ENCODE measurements at regions not wholly inside any gene's neighbourhood (a gene's known extent, or its start where the extent isn't known, plus 50 kb on each side); places are given as distances from the start of the nearest gene placed in this dataset.

- no peak overlapping the region for H4K8ac ChIP-seq (ENCODE audit: low read depth, low read length)
- H3K9me3 ChIP-seq (ENCODE audit: insufficient read depth, low read depth, low read length) = peaks cover 2% of the 10 kb centered on the region
- no peak overlapping the region for H3K4ac ChIP-seq (ENCODE audit: low read depth, low read length)
- H3K27me3 ChIP-seq (ENCODE audit: insufficient read depth, low read length) = no peaks in the 10 kb centered on the region
- H3K79me1 ChIP-seq (ENCODE audit: low read length) = no peaks in the 10 kb centered on the region
- H4K12ac ChIP-seq (ENCODE audit: low read depth, low read length) = no peak overlapping the region
- no peaks in the 10 kb centered on the region for H3K79me2 ChIP-seq (ENCODE audit: control insufficient read depth, insufficient read depth, low read length, poor library complexity)
- H3K14ac ChIP-seq (ENCODE audit: low read length) = no peak overlapping the region
- H3K9ac ChIP-seq (ENCODE audit: low read length) = no peak overlapping the region
- no CpG with 5 or more reads among the region's 10 CpGs for WGBS (ENCODE audit: extremely low coverage, insufficient coverage, insufficient read length)
- no peak overlapping the region for H3K27ac ChIP-seq (ENCODE audit: low read depth, low read length)
- no peak overlapping the region for H3K18ac ChIP-seq (ENCODE audit: low read length)
- H3K4me2 ChIP-seq (ENCODE audit: low read length) = peak overlapping the region; percentile 13
- no peak overlapping the region for H2BK12ac ChIP-seq (ENCODE audit: low read length)
- H3K36me3 ChIP-seq (ENCODE audit: control insufficient read depth in 1 of 2, insufficient read depth in 2 of 2, low read length in 2 of 2) = no peaks in the 10 kb centered on the region
- H2BK5ac ChIP-seq (ENCODE audit: low read depth, low read length, poor library complexity) = no peak overlapping the region
- DNase-seq = peak; percentile 25 to 78
- H4K91ac ChIP-seq (ENCODE audit: low read depth, low read length) = no peak overlapping the region
- H3K4me3 ChIP-seq (ENCODE audit: low read depth, low read length) = no peak overlapping the region
- no peak overlapping the region for H3K23ac ChIP-seq (ENCODE audit: low read length)
- no peak overlapping the region for H2AK5ac ChIP-seq (ENCODE audit: low read length)
- H2BK120ac ChIP-seq (ENCODE audit: insufficient read depth, low read length, poor library complexity) = no peak overlapping the region
- no peak overlapping the region for H2AFZ ChIP-seq (ENCODE audit: insufficient read depth, low read length, poor library complexity)
- no peaks in the 10 kb centered on the region for H3K4me1 ChIP-seq (ENCODE audit: control insufficient read depth in 1 of 2, insufficient read depth in 2 of 2, low read length in 2 of 2)
These were observed 52.7 kb upstream of the CTLA4 start for GRCh38 chr2:203814661-203815540.

DNA sequence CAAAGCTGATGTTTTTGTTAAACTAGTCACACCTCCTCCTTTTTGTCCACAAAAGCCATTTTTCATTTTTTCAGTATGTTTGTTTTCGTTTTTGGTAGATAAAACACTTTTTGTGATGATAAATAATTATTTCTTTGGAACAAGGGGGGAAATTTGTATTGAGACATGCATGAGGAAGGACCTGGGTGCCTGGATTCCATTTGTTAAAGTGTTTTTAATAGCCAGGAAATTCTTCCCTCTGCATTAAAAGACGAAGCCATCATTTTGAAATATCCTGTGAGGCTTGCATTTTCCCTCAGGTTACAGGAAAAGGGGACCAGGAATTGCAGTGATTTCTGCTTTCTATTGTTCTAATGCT, 52.1 kb upstream of the CTLA4 start:
- Histone ChIP-seq H3K36me3 (ENCODE audit: control insufficient read depth in 1 of 2, insufficient read depth in 2 of 2, low read length in 2 of 2) (no peaks in the 10 kb centered on the region), H3K79me2 (ENCODE audit: control insufficient read depth, insufficient read depth, low read length, poor library complexity) (no peaks in the 10 kb centered on the region), H2BK120ac (ENCODE audit: insufficient read depth, low read length, poor library complexity) (no peak overlapping the region), H4K8ac (ENCODE audit: low read depth, low read length) (no peak overlapping the region), H2BK5ac (ENCODE audit: low read depth, low read length, poor library complexity) (no peak overlapping the region), H3K18ac (ENCODE audit: low read length) (no peak overlapping the region), H3K79me1 (ENCODE audit: low read length) (no peaks in the 10 kb centered on the region), H2BK12ac (ENCODE audit: low read length) (no peak overlapping the region), H2AK5ac (ENCODE audit: low read length) (no peak overlapping the region), H3K4me2 (ENCODE audit: low read length) (no peak overlapping the region), H4K12ac (ENCODE audit: low read depth, low read length) (no peak overlapping the region), H3K4ac (ENCODE audit: low read depth, low read length) (no peak overlapping the region), H3K27ac (ENCODE audit: low read depth, low read length) (no peak overlapping the region), H3K23ac (ENCODE audit: low read length) (no peak overlapping the region), H3K9ac (ENCODE audit: low read length) (no peak overlapping the region), H3K14ac (ENCODE audit: low read length) (no peak overlapping the region), H3K9me3 (ENCODE audit: insufficient read depth, low read depth, low read length) (no peaks in the 10 kb centered on the region), H2AFZ (ENCODE audit: insufficient read depth, low read length, poor library complexity) (no peak overlapping the region), H3K4me3 (ENCODE audit: low read depth, low read length) (no peak overlapping the region), H3K4me1 (ENCODE audit: control insufficient read depth in 1 of 2, insufficient read depth in 2 of 2, low read length in 2 of 2) (no peaks in the 10 kb centered on the region), H3K27me3 (ENCODE audit: insufficient read depth, low read length) (no peaks in the 10 kb centered on the region), H4K91ac (ENCODE audit: low read depth, low read length) (no peak overlapping the region)
- no CpG with 5 or more reads among the region's 2 CpGs for WGBS (ENCODE audit: extremely low coverage, insufficient coverage, insufficient read length)
- no peak for DNase-seq

DNA sequence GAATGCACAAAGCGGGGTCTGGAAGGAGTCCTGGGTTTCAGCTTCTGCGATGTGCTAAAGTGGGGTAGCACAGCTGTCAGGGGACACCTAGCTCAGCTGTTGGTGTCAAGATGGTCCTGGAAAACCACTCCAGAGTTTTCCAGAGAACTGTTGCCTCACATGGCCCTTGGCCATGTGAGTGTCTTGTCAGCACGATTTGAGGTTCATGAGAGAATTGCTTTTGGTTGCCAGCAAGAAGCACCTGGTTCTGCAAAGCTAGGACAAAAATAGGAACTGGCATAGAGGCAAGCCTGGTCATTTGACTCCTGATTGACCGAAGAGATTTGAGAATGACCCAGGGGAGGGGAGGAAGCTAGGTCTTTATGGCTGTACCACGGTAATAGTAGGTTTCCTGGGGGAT, 50.4 kb upstream of the CTLA4 start:
- no peaks in the 10 kb centered on the region for H3K79me2 ChIP-seq (ENCODE audit: control insufficient read depth, insufficient read depth, low read length, poor library complexity)
- no peak overlapping the region for H3K9ac ChIP-seq (ENCODE audit: low read length)
- no peak overlapping the region for H4K8ac ChIP-seq (ENCODE audit: low read depth, low read length)
- no peak overlapping the region for H4K12ac ChIP-seq (ENCODE audit: low read depth, low read length)
- H3K23ac ChIP-seq (ENCODE audit: low read length) = no peak overlapping the region
- H3K4me2 ChIP-seq (ENCODE audit: low read length) = no peak overlapping the region
- H3K18ac ChIP-seq (ENCODE audit: low read length) = no peak overlapping the region
- no peak overlapping the region for H3K4me3 ChIP-seq (ENCODE audit: low read depth, low read length)
- H4K91ac ChIP-seq (ENCODE audit: low read depth, low read length) = no peak overlapping the region
- no peak overlapping the region for H3K27ac ChIP-seq (ENCODE audit: low read depth, low read length)
- no peaks in the 10 kb centered on the region for H3K27me3 ChIP-seq (ENCODE audit: insufficient read depth, low read length)
- H2BK12ac ChIP-seq (ENCODE audit: low read length) = no peak overlapping the region
- no peak overlapping the region for H3K4ac ChIP-seq (ENCODE audit: low read depth, low read length)
- H2BK120ac ChIP-seq (ENCODE audit: insufficient read depth, low read length, poor library complexity) = no peak overlapping the region
- no CpG with 5 or more reads among the region's 5 CpGs for WGBS (ENCODE audit: extremely low coverage, insufficient coverage, insufficient read length)
- H2BK5ac ChIP-seq (ENCODE audit: low read depth, low read length, poor library complexity) = no peak overlapping the region
- no peak overlapping the region for H2AFZ ChIP-seq (ENCODE audit: insufficient read depth, low read length, poor library complexity)
- H3K36me3 ChIP-seq (ENCODE audit: control insufficient read depth in 1 of 2, insufficient read depth in 2 of 2, low read length in 2 of 2) = no peaks in the 10 kb centered on the region
- H3K4me1 ChIP-seq (ENCODE audit: control insufficient read depth in 1 of 2, insufficient read depth in 2 of 2, low read length in 2 of 2) = no peaks in the 10 kb centered on the region
- no peaks in the 10 kb centered on the region for H3K9me3 ChIP-seq (ENCODE audit: insufficient read depth, low read depth, low read length)
- no peaks in the 10 kb centered on the region for H3K79me1 ChIP-seq (ENCODE audit: low read length)
- no peak overlapping the region for H3K14ac ChIP-seq (ENCODE audit: low read length)
- DNase-seq = no peak
- H2AK5ac ChIP-seq (ENCODE audit: low read length) = no peak overlapping the region

Measured in trophoblast cell (in vitro differentiated cells and primary cell).